A549 (cell line): ENCODE measurements at regions not wholly inside any gene's neighbourhood (a gene's known extent, or its start where the extent isn't known, plus 50 kb on each side); places are given as distances from the start of the nearest gene placed in this dataset.

Experiments used
- ATAC-seq, 2 experiments: fragments of 200-7000 bp in 1 of 2; fragments of >200 bp in 1 of 2; cut with Nextera tagmentation in 1 of 2; cut with Tn5 transposase in 1 of 2; 3 replicates each; pipeline versions ENCODE4 v1.8.0 to v1.9.1; 2018 to 2020; ENCODE audit warnings: mild to moderate bottlenecking in 1 of 2, moderate library complexity in 1 of 2
- CTCF ChIA-PET: fragments of 300-600 bp; sonication (Branson Sonifier 250); formaldehyde crosslinking; extraction: SDS; loops from one replicate; lab custom pipeline; 2021; ENCODE audit warnings: antibody characterized with exemption, inconsistent platforms; lab: Yijun Ruan, JAX
- POLR2A ChIA-PET: fragments of 350-600 bp; formaldehyde crosslinking; extraction: SDS; loops from one replicate; lab custom pipeline; 2021; ENCODE audit warnings: antibody characterized with exemption, inconsistent platforms; lab: Yijun Ruan, JAX
- DNase-seq, 2 experiments: peaks; one replicate each; pipeline versions ENCODE4 v3.0.0 to v3.0.0-alpha.2; 2011 to 2016; ENCODE audit warnings: low read depth in 1 of 2, low spot score in 1 of 2
- FAIRE-seq: peaks from 2 replicates; lab custom pipeline; 2011; peaks lifted over from hg19 to GRCh38; lab: Jason Lieb, UNC
- H3K27ac ChIP-seq, 2 experiments: fragments of >200 bp; sonication (Bioruptor Twin); formaldehyde crosslinking; 3 replicates each; pipeline ENCODE4 v1.5.1; 2016 to 2017
- H3K4me1 ChIP-seq: fragments of >200 bp; sonication (Bioruptor Twin); formaldehyde crosslinking; 3 replicates; pipeline ENCODE4 v1.6.1; 2016
- H3K4me2 ChIP-seq: fragments of >200 bp; sonication (Bioruptor Twin); formaldehyde crosslinking; 3 replicates; pipeline ENCODE4 v1.6.1; 2016
- H3K4me3 ChIP-seq: fragments of >200 bp; sonication (Bioruptor Twin); formaldehyde crosslinking; 3 replicates; pipeline ENCODE4 v1.5.1; 2016
- H3K9me3 ChIP-seq: fragments of >200 bp; sonication (Bioruptor Twin); formaldehyde crosslinking; 3 replicates; pipeline ENCODE4 v1.6.1; 2016
- BHLHE40 ChIP-seq: IDR thresholded peaks from 2 replicates; pipeline ENCODE4 v1.6.1; 2012; ENCODE audit warnings: low read depth, low read length, inconsistent platforms
- CBX2 ChIP-seq: fragments of 200-600 bp; sonication (generic); IDR thresholded peaks from 2 replicates; pipeline ENCODE4 v1.6.1; 2016; ENCODE audit warnings: low read depth, mild to moderate bottlenecking, borderline replicate concordance
- CEBPB ChIP-seq, 2 experiments: fragments of >200 bp in 1 of 2; sonication (Bioruptor Twin) in 1 of 2; formaldehyde crosslinking in 1 of 2; IDR thresholded peaks; 2 replicates each; pipeline ENCODE4 v1.6.1; 2012 to 2016
- CHD2 ChIP-seq: fragments of 150-350 bp; IDR thresholded peaks from 2 replicates; pipeline ENCODE4 v1.6.1; 2014; ENCODE audit warnings: low read length; ENCODE audit not compliant: partially characterized antibody
- EHF ChIP-seq: fragments of 250-450 bp; sonication (Bioruptor Pico); IDR thresholded peaks from 2 replicates; pipeline ENCODE4 v1.5.0; 2020; ENCODE audit warnings: mild to moderate bottlenecking
- EHMT2 ChIP-seq: fragments of 200-600 bp; sonication (generic); IDR thresholded peaks from 2 replicates; pipeline ENCODE4 v1.6.1; 2016; ENCODE audit warnings: antibody characterized with exemption, low read depth, mild to moderate bottlenecking, moderate library complexity
- EP300 ChIP-seq, 2 experiments: fragments of >200 bp; sonication (Bioruptor Twin); formaldehyde crosslinking; IDR thresholded peaks; 2 replicates in 1 of 2; 3 replicates in 1 of 2; pipeline ENCODE4 v1.6.1; 2016 to 2017
- ESRRA ChIP-seq: fragments of 150-350 bp; IDR thresholded peaks from 2 replicates; pipeline ENCODE4 v1.6.1; 2014; ENCODE audit warnings: mild to moderate bottlenecking, low read length, borderline replicate concordance
- FOSB ChIP-seq: fragments of 250-450 bp; sonication (Bioruptor Pico); IDR thresholded peaks from 2 replicates; pipeline ENCODE4 v1.5.0; 2020; ENCODE audit warnings: mild to moderate bottlenecking, moderate library complexity
- FOSL2 ChIP-seq, 2 experiments: fragments of 450-650 bp in 1 of 2; fragments of >200 bp in 1 of 2; sonication (Bioruptor Twin) in 1 of 2; formaldehyde crosslinking; IDR thresholded peaks; 2 replicates each; pipeline versions ENCODE4 v1.5.0 to v1.6.1; 2016 to 2020; ENCODE audit warnings: mild to moderate bottlenecking in 1 of 2, moderate library complexity in 1 of 2
- FOXS1 ChIP-seq: fragments of 250-450 bp; sonication (Bioruptor Pico); IDR thresholded peaks from 2 replicates; pipeline ENCODE4 v1.5.0; 2020; ENCODE audit warnings: mild to moderate bottlenecking, moderate library complexity
- HDAC2 ChIP-seq: fragments of 200-600 bp; sonication (generic); IDR thresholded peaks from 2 replicates; pipeline ENCODE4 v1.6.1; 2016
- HES2 ChIP-seq: fragments of >200 bp; sonication (Bioruptor Twin); formaldehyde crosslinking; IDR thresholded peaks from 2 replicates; pipeline ENCODE4 v1.6.1; 2016
- HEYL ChIP-seq: fragments of 250-450 bp; sonication (Bioruptor Pico); IDR thresholded peaks from 2 replicates; pipeline ENCODE4 v1.8.0; 2021; ENCODE audit warnings: mild to moderate bottlenecking, moderate library complexity
- HMGXB4 ChIP-seq: fragments of 250-450 bp; sonication (Bioruptor Pico); IDR thresholded peaks from 2 replicates; pipeline ENCODE4 v1.5.0; 2021; ENCODE audit warnings: mild to moderate bottlenecking, moderate library complexity, borderline replicate concordance
- HOXA7 ChIP-seq: fragments of 250-450 bp; sonication (Bioruptor Pico); IDR thresholded peaks from 2 replicates; pipeline ENCODE4 v1.5.0; 2020; ENCODE audit warnings: mild to moderate bottlenecking, moderate library complexity
- HOXB13 ChIP-seq: fragments of 250-450 bp; sonication (Bioruptor Pico); IDR thresholded peaks from 2 replicates; pipeline ENCODE4 v1.5.0; 2020; ENCODE audit warnings: low read depth, mild to moderate bottlenecking, moderate library complexity
- JUN ChIP-seq, 2 experiments: fragments of >200 bp; sonication (Bioruptor Twin); formaldehyde crosslinking; IDR thresholded peaks; 2 replicates in 1 of 2; 3 replicates in 1 of 2; pipeline ENCODE4 v1.6.1; 2016 to 2017
- JUNB ChIP-seq: fragments of >200 bp; sonication (Bioruptor Twin); formaldehyde crosslinking; IDR thresholded peaks from 2 replicates; pipeline ENCODE4 v1.6.1; 2016
- KDM1A ChIP-seq: fragments of 200-600 bp; sonication (generic); IDR thresholded peaks from 2 replicates; pipeline ENCODE4 v1.6.1; 2016; ENCODE audit warnings: low read depth, mild to moderate bottlenecking
- MAFK ChIP-seq: fragments of 450-650 bp; IDR thresholded peaks from 2 replicates; pipeline ENCODE4 v1.6.1; 2014; ENCODE audit not compliant: partially characterized antibody
- MAZ ChIP-seq: fragments of 150-350 bp; IDR thresholded peaks from 2 replicates; pipeline ENCODE4 v1.6.1; 2014; ENCODE audit warnings: antibody characterized with exemption, low read depth, low read length, borderline replicate concordance
- MYC ChIP-seq: IDR thresholded peaks from 2 replicates; pipeline ENCODE4 v1.6.1; 2012; ENCODE audit warnings: mild to moderate bottlenecking, inconsistent platforms, low read length, improper control_type of control experiment, borderline replicate concordance
- NFE2L2 ChIP-seq: fragments of 150-350 bp; conservative IDR thresholded peaks from 2 replicates; pipeline ENCODE4 v1.6.1; 2014; ENCODE audit warnings: low read length
- NR3C1 ChIP-seq: fragments of >200 bp; sonication (Bioruptor Twin); formaldehyde crosslinking; IDR thresholded peaks from 3 replicates; pipeline ENCODE4 v1.6.1; 2017
- PHF8 ChIP-seq: fragments of 200-600 bp; sonication (generic); IDR thresholded peaks from 2 replicates; pipeline ENCODE4 v1.6.1; 2016; ENCODE audit warnings: low read depth, mild to moderate bottlenecking, antibody characterized with exemption, moderate library complexity, borderline replicate concordance
- POLR2A ChIP-seq: IDR thresholded peaks from 2 replicates; pipeline ENCODE4 v1.6.1; 2012; ENCODE audit warnings: mild to moderate bottlenecking, low read length
- RARB ChIP-seq: fragments of 250-450 bp; sonication (Bioruptor Pico); IDR thresholded peaks from 2 replicates; pipeline ENCODE4 v1.8.0; 2021; ENCODE audit warnings: mild to moderate bottlenecking, moderate library complexity
- RNF2 ChIP-seq: fragments of 200-600 bp; sonication (generic); IDR thresholded peaks from 2 replicates; pipeline ENCODE4 v1.6.1; 2016; ENCODE audit warnings: low read depth, mild to moderate bottlenecking, antibody characterized with exemption, moderate library complexity, borderline replicate concordance
- ZC3H11A ChIP-seq: fragments of 450-650 bp; IDR thresholded peaks from 2 replicates; pipeline ENCODE4 v1.6.1; 2014; ENCODE audit warnings: antibody characterized with exemption, mild to moderate bottlenecking
- ZFP36 ChIP-seq: fragments of 450-650 bp; IDR thresholded peaks from 2 replicates; pipeline ENCODE4 v1.6.1; 2014; ENCODE audit warnings: borderline replicate concordance; ENCODE audit not compliant: partially characterized antibody
- ZNF302 ChIP-seq: fragments of 250-450 bp; sonication (Bioruptor Pico); IDR thresholded peaks from 2 replicates; pipeline ENCODE4 v1.9.0; 2021; ENCODE audit warnings: inconsistent platforms, mild to moderate bottlenecking, moderate library complexity
- ZSCAN20 ChIP-seq: fragments of 250-450 bp; sonication (Bioruptor Pico); IDR thresholded peaks from 2 replicates; pipeline ENCODE4 v1.8.0; 2022; ENCODE audit warnings: mild to moderate bottlenecking, moderate library complexity
- WGBS: methylation state at CpG from one replicate; pipeline ENCODE4 v1.1.6; 2017; ENCODE audit errors: missing lambda C conversion rate; 5-methylcytosine and 5-hydroxymethylcytosine counted together
- TF ChIP-seq, protein P1 (sequence below): IDR thresholded peaks from 2 replicates; pipeline ENCODE4 v1.6.1; 2012

GRCh38 chr1:4108758-4109627 lies 208.9 kb upstream of the C1orf174 start:
- no peak overlapping the region for H3K4me3 ChIP-seq
- no peak for TF ChIP-seq CHD2
- no peak for TF ChIP-seq PHF8
- TF ChIP-seq POLR2A, result no peak
- TF ChIP-seq HDAC2, result no peak
- TF ChIP-seq, all 56 proteins: peak for 0
- ChIA-PET POLR2A (no interaction called here), CTCF (interaction anchor here (1.3 kb wide), 1 partner anchor 12 kb away, joined by 3 read pairs; no protein-coding TSS in a partner anchor)
- ATAC-seq (no peak), DNase-seq (no peak), FAIRE-seq (no peak)
- 46% methylated on average over 9 of the region's 29 CpGs for WGBS
- Histone ChIP-seq H3K9me3 (no peaks in the 10 kb centered on the region; the same call in 2 of the 3 replicates), H3K27ac (no peak overlapping the region), H3K4me1 (no peaks in the 10 kb centered on the region), H3K4me2 (no peak overlapping the region)

DNA sequence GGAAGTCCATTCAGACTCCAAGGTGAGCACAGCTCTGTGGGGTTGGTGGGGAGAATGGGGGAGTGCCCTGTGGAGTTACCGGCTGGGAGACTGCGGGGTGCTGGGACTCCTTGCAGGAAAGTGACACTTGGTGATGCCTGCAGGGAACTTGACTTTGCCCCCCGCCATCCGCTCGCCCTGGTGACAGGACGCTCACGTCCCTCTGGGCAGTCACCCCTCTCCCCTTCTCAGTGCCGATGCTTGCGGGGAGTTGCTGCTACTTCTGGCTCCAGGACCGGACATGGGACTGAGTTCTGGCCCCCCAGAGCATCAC lies 209.5 kb upstream of the C1orf174 start:
- CTCF ChIA-PET, result interaction anchor here (1.3 kb wide), 1 partner anchor 12 kb away, joined by 3 read pairs; no protein-coding TSS in a partner anchor
- Histone ChIP-seq H3K4me3 (no peak overlapping the region), H3K4me2 (no peak overlapping the region), H3K9me3 (no peaks in the 10 kb centered on the region; the same call in 2 of the 3 replicates), H3K4me1 (no peaks in the 10 kb centered on the region), H3K27ac (no peak overlapping the region)
- ATAC-seq (no peak), DNase-seq (no peak), FAIRE-seq (no peak)
- TF ChIP-seq HOXA7 (CRISPR knock-in tag), result no peak
- no peak for TF ChIP-seq JUN (IDR thresholded peaks at IDR 0.05)
- TF ChIP-seq HOXB13, result no peak
- TF ChIP-seq EP300 (IDR thresholded peaks at IDR 0.05), result no peak
- no peak for TF ChIP-seq EHF (CRISPR knock-in tag)
- no peak for TF ChIP-seq POLR2A
- no peak for TF ChIP-seq HMGXB4 (CRISPR knock-in tag)
- TF ChIP-seq NR3C1, result no peak
- TF ChIP-seq CBX2, result no peak
- no peak for TF ChIP-seq HEYL (CRISPR knock-in tag)
- TF ChIP-seq, protein P1, sequence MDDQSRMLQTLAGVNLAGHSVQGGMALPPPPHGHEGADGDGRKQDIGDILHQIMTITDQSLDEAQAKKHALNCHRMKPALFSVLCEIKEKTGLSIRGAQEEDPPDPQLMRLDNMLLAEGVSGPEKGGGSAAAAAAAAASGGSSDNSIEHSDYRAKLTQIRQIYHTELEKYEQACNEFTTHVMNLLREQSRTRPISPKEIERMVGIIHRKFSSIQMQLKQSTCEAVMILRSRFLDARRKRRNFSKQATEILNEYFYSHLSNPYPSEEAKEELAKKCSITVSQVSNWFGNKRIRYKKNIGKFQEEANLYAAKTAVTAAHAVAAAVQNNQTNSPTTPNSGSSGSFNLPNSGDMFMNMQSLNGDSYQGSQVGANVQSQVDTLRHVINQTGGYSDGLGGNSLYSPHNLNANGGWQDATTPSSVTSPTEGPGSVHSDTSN, result no peak
- no peak for TF ChIP-seq ZSCAN20
- no peak for TF ChIP-seq ZFP36
- no peak for TF ChIP-seq RARB (CRISPR knock-in tag)
- no peak for TF ChIP-seq ZC3H11A
- no peak for TF ChIP-seq MYC
- TF ChIP-seq RNF2, result no peak
- TF ChIP-seq MAZ, result no peak
- no peak for TF ChIP-seq FOSL2 (IDR thresholded peaks at IDR 0.05)
- no peak for TF ChIP-seq FOSL2 (CRISPR knock-in tag; IDR thresholded peaks at IDR 0.05)
- WGBS, result 56% methylated on average over 7 of the region's 10 CpGs
- POLR2A ChIA-PET, result no interaction called here

DNA sequence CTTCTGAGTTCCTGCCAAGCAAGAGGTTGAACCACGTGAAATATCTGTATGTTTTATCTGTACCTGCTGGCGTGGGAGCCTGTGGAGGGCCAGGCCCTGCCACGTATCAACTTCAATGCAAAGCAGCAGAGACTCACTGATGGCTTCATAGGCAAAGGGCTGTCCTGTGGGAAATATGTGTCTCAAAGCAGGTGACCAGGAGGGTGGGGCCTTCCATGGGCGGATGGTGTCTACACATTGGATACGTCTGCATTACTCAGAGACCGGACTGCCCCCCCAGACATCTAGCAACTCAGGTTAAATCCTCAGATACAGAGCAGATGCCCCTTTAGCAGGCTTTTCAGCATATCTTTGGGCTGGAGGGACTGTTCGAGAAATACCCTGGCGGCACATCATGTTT lies 210.8 kb upstream of the C1orf174 start:
- Histone ChIP-seq H3K9me3 (no peaks in the 10 kb centered on the region; the same call in 2 of the 3 replicates), H3K27ac (no peak overlapping the region), H3K4me3 (no peak overlapping the region), H3K4me2 (no peak overlapping the region), H3K4me1 (no peaks in the 10 kb centered on the region)
- no peak for FAIRE-seq
- no peak for DNase-seq
- TF ChIP-seq HDAC2, result no peak
- no peak for TF ChIP-seq EHF (CRISPR knock-in tag)
- no peak for TF ChIP-seq HES2
- no peak for TF ChIP-seq FOSB
- TF ChIP-seq CHD2, result no peak
- no peak for TF ChIP-seq JUNB
- TF ChIP-seq BHLHE40, result no peak
- no peak for TF ChIP-seq MYC
- no peak for TF ChIP-seq EHMT2
- no peak for TF ChIP-seq ESRRA
- no peak for TF ChIP-seq NFE2L2
- TF ChIP-seq ZSCAN20, result no peak
- TF ChIP-seq ZC3H11A, result no peak
- no peak for TF ChIP-seq FOXS1 (CRISPR knock-in tag)
- no peak for TF ChIP-seq MAFK
- no peak for TF ChIP-seq ZNF302 (CRISPR knock-in tag)
- TF ChIP-seq KDM1A, result no peak
- TF ChIP-seq CEBPB (IDR thresholded peaks at IDR 0.05), result no peak
- TF ChIP-seq CBX2, result no peak
- 30% methylated on average over 7 of the region's 8 CpGs for WGBS
- no peak for ATAC-seq
- ChIA-PET CTCF (no interaction called here), POLR2A (no interaction called here)
